HG03442 (cell line): ENCODE measurements at regions not wholly inside any gene's neighbourhood (a gene's known extent, or its start where the extent isn't known, plus 50 kb on each side); places are given as distances from the start of the nearest gene placed in this dataset.
"Not testable (repeated sequence)": the region's sequence is repeated elsewhere in the genome, so short reads cannot be mapped to it uniquely, and the experiment has no call there.

Experiments
- ATAC-seq: cut with Tn5 transposase; IDR thresholded peaks from one replicate; pipeline ENCODE4 v1.9.1; 2021; ENCODE audit warnings: mild to moderate bottlenecking, moderate library complexity; ENCODE audit not compliant: unreplicated experiment

GRCh38 chr9:85344901-85345300 lies 396.9 kb downstream of the AGTPBP1 start:
- no peak for ATAC-seq

- no peak for ATAC-seq
These were observed 402.4 kb downstream of the AGTPBP1 start for GRCh38 chr9:85339338-85339737.

GRCh38 chr9:85334228-85334627 lies 407.5 kb downstream of the AGTPBP1 start:
- ATAC-seq = no peak

GRCh38 chr9:85332487-85332886 lies 409.3 kb downstream of the AGTPBP1 start:
- ATAC-seq = no peak

- no peak for ATAC-seq
These were observed 410.1 kb downstream of the AGTPBP1 start for GRCh38 chr9:85331626-85332025.

- ATAC-seq = no peak
These were observed 419.2 kb downstream of the AGTPBP1 start for GRCh38 chr9:85322592-85322991.

GRCh38 chr9:85321561-85321960 lies 420.2 kb downstream of the AGTPBP1 start:
- no peak for ATAC-seq

GRCh38 chr9:85319936-85320656 lies 421.7 kb downstream of the AGTPBP1 start:
- ATAC-seq = no peak

- not testable (repeated sequence) for ATAC-seq
These were observed 426.2 kb downstream of the AGTPBP1 start for GRCh38 chr9:85315535-85315934.

- no peak for ATAC-seq
These were observed 431.2 kb downstream of the AGTPBP1 start for GRCh38 chr9:85310573-85310972.

- no peak for ATAC-seq
These were observed 438.0 kb downstream of the AGTPBP1 start for GRCh38 chr9:85303757-85304134.

- no peak for ATAC-seq
These were observed 438.6 kb downstream of the AGTPBP1 start for GRCh38 chr9:85302938-85303756.

- no peak for ATAC-seq
These were observed 443.3 kb downstream of the AGTPBP1 start for GRCh38 chr9:85298499-85298898.

GRCh38 chr9:85295244-85295643 lies 446.5 kb downstream of the AGTPBP1 start:
- not testable (repeated sequence) for ATAC-seq

GRCh38 chr9:85292261-85292660 lies 449.5 kb downstream of the AGTPBP1 start:
- no peak for ATAC-seq

- no peak for ATAC-seq
These were observed 450.5 kb downstream of the AGTPBP1 start for GRCh38 chr9:85291266-85291665.

- ATAC-seq = no peak
These were observed 451.7 kb downstream of the AGTPBP1 start for GRCh38 chr9:85290019-85290418.

GRCh38 chr9:85289142-85289541 lies 452.6 kb downstream of the AGTPBP1 start:
- no peak for ATAC-seq

GRCh38 chr9:85283421-85283820 lies 458.3 kb downstream of the AGTPBP1 start:
- ATAC-seq = no peak

GRCh38 chr9:85278769-85279168 lies 463.0 kb downstream of the AGTPBP1 start:
- ATAC-seq = no peak

GRCh38 chr9:85276741-85277140 lies 465.0 kb downstream of the AGTPBP1 start:
- ATAC-seq = no peak

- ATAC-seq = no peak
These were observed 471.9 kb downstream of the AGTPBP1 start for GRCh38 chr9:85269811-85270210.
